ENCODE measurements at regions not wholly inside any gene's neighbourhood (a gene's known extent, or its start where the extent isn't known, plus 50 kb on each side); places are given as distances from the start of the nearest gene placed in this dataset.
"Not testable (repeated sequence)": the region's sequence is repeated elsewhere in the genome, so short reads cannot be mapped to it uniquely, and the experiment has no call there.

DNA sequence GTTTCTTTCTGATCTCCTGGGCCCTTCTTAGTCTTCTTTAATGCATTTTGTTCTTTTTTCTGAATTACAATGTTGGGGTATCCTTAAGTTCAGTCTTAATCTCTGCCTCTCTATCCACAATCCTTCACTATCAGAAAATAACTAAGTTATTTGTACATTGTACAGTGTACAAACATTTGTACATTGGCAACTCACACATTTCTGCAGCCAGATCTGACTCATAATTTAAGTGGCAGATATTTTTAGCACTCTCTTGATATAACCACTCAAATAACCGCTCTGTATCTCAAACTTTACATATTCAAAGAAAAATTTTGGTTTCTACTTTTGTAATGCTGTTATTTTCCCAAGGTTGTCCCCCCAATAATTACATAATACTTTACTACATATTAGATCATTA, 691.1 kb upstream of the SPRY2 start:
- DNase-seq (ENCODE audit: low read depth) = no peak

- no peak for DNase-seq (ENCODE audit: low read depth)
Observed at GRCh38 chr13:81025091-81025490, 684.2 kb upstream of the SPRY2 start.

DNA sequence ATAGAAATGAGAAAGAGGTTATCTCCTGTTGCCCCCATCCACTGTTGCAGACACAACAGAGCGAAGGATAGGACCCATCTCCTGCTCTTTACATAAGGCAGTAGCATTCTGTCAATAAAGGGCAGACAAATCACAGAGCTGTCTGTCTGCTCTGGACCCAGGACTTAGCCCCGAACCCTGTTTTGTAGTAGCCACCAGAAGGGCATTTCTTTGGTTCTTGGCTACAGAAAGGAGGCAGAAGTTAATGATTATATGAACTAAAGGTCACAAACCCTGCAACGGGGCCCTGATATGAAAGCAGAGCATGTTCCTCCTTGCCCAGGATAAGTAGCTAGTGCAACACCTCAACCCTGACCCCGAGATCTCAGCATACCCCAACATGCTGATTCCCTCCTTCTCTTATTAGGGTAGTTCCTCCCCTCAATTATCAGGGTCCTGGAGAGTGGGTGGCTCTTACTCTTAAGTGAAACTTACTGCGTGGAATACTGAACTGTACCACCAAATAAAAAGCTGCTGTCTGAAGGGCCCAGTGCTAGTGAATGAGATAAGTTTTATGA, 680.4 kb upstream of the SPRY2 start:
- no peak for DNase-seq (ENCODE audit: low read depth)

DNA sequence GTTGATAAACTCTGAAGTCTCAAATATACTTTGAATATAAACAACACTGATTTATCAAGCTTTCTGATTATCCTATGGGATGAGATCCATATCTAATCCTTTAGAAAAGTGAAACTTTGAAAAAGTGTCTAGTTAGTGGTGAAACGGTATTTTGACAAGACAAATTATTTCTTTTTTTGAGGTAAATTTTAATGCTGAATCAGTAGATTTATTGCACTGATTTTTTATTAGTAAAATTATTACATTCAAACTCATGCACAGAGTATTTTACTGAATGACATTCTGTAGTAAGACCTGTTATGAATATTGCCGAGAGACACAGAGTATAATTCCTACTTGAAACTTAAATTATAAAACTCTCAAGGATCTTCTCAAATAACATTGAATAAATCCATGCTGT, 679.1 kb upstream of the SPRY2 start:
- DNase-seq (ENCODE audit: low read depth) = no peak

- no peak for DNase-seq (ENCODE audit: low read depth)
Observed at GRCh38 chr13:81018936-81019335, 678.0 kb upstream of the SPRY2 start.

DNA sequence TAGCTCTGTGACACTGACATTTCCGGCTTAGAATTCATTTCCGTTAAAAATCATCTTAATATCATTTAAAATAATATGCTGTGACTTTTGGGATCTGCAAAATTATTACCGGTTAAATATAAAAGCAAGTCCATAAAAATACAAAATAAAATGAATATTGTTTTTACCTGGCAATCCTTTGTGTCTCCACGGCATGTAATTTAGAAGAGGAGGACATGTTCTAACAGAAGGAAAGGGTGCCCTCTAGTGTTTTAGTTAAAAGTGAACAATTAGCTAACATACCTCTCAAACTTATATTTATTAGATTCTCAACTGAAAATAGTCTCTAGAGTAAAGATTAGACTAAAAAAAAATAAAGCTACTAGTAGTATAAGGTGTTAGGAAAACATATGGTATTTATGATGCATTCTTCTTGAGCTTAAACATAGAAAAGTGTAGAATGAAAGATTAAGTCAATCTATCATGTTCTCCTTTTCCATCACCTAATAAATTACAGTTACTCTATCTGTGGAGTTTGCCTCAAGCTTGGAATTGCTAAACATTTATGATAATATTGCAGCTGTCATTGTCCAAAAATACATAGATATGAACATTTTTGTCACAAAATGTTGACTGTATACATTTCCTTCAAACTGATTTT, 676.7 kb upstream of the SPRY2 start:
- no peak for DNase-seq (ENCODE audit: low read depth)

DNA sequence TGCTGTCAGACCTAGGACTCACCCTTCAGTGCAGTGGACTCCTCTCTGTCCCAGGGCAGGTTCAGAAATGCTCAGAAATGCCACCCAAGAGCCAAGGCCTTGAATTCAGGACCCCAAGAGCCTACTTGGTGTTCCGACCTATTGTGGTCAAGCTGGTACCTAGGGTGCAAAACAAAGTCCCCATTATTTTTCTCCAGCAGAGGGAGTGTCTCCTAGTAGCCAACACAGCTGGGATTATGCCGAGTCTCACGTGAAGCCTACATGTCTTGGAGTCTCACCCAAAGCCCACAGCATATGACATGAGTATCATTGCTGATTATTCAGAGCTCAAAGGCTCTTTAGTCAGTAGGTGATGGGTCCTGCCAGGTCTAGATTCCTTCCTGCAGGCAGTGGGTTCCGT, 671.1 kb upstream of the SPRY2 start:
- DNase-seq (ENCODE audit: low read depth) = no peak

- no peak for DNase-seq (ENCODE audit: low read depth)
Observed at GRCh38 chr13:81001828-81002385, 661.0 kb upstream of the SPRY2 start.

GRCh38 chr13:80998603-80999002, 657.7 kb upstream of the SPRY2 start:
- not testable (repeated sequence) for DNase-seq (ENCODE audit: low read depth)

- no peak for DNase-seq (ENCODE audit: low read depth)
Observed at GRCh38 chr13:80989747-80990146, 648.8 kb upstream of the SPRY2 start.

GRCh38 chr13:80989241-80989640, 648.3 kb upstream of the SPRY2 start:
- DNase-seq (ENCODE audit: low read depth) = no peak

DNA sequence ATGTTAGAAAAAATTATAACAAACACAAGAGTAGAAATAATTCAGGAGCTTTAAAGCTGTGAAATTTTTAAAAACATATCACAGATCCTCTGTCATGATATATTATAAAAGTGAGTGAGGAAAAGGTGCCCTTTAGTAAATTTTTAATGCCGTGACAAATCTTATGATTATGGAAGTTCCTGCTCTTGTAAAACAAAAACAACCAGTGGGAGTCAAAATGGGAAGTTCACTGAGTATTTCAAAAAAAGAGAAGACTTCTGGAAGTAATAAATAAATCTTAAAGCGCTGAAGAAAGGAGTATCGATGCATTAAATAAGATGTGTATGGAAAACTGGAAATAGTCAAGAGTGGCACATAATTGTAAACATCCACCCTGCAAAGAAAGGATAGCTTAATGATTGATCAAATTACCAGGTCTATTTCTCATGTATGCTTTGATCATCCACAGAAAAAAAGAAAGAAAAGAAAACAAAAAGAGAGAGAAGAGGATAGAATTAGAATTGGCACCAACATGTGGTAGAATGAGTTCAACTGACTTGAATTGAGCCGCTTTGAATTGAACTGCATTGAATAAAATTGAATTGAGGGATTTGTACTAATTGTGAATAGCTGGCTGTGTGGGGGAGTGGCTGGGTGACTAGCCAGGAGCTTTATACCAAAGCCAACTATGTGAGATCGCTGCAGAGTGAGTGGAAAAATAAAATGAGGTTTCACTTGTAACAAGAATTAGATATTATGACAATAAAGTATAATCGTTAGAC, 647.6 kb upstream of the SPRY2 start:
- DNase-seq (ENCODE audit: low read depth) = no peak

DNA sequence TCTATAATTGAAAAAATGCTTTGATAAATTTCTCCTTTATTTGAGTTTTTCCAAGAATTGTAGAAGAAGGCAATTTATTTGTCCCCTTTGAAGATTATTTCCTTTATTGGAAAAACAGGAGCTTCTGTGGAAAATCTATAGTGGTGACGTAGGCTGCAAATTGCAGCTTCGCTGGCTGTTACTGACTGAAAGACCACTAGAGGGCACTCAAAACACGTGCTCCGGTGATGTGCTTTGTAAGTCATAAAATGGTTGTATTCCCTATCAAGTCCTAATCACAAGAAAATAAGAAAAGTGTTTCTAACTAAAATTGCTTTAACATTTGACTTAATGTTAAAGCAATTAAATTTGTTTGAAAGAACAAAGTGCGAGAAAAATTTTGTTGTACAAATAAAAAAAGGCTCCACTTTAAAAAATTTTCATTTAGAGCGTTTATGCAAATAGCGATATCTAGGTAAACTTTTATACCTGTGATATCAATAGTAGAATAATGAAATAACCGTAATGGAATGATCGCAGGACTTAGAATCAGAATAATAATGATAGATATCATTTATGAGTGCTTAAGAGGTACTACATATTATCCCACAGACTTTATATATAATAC, 638.2 kb upstream of the SPRY2 start:
- no peak for DNase-seq (ENCODE audit: low read depth)

GRCh38 chr13:80977168-80977567, 636.2 kb upstream of the SPRY2 start:
- DNase-seq (ENCODE audit: low read depth) = no peak

GRCh38 chr13:80975903-80976302, 635.0 kb upstream of the SPRY2 start:
- no peak for DNase-seq (ENCODE audit: low read depth)

- no peak for DNase-seq (ENCODE audit: low read depth)
Observed at GRCh38 chr13:80973721-80974120, 632.8 kb upstream of the SPRY2 start.

- DNase-seq (ENCODE audit: low read depth) = no peak
Observed at GRCh38 chr13:80972857-80973478, 632.0 kb upstream of the SPRY2 start.

DNA sequence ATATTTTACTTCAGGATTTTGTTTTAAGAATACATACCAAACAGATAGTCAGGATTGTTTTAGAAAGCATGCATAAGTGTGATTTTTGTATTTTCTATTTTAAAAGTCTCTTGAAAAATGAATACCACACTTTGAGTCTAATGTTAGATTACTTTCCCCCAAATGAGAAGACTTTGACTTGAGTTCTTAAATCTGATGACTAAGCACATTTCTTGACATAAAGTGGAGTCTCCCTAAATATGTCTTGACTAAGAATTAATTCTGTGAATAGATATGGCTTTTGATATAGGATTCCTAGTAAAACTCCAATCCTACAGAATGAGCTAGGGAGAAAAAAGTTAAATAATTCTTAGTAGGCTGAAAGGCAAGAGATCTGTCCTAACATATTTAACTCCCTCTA, 624.2 kb upstream of the SPRY2 start:
- DNase-seq (ENCODE audit: low read depth) = no peak

GRCh38 chr13:80962855-80963254, 621.9 kb upstream of the SPRY2 start:
- DNase-seq (ENCODE audit: low read depth) = no peak

DNA sequence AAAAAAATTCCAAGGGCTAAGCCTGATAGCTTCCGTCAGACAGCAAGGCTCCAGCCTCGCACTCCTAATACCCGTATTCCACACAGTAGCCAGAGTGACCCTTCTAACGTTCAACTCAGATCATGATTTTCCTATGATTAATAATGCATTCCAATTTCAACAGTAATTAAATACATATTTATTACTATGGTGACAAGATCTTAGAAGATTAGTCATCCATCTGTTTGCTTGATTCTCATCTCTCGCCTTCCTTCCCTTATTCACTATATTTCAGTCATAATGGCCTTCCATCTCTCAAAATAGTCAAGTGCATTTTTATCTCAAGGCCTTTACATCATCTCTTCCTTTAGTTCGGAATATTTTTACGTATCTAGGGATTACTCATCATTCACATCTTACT, 621.2 kb upstream of the SPRY2 start:
- no peak for DNase-seq (ENCODE audit: low read depth)

- no peak for DNase-seq (ENCODE audit: low read depth)
Observed at GRCh38 chr13:80957019-80957655, 616.2 kb upstream of the SPRY2 start.

GRCh38 chr13:80955501-80955900, 614.6 kb upstream of the SPRY2 start:
- no peak for DNase-seq (ENCODE audit: low read depth)

All from activated gamma-delta T cell treated with anti-CD3 and anti-CD28 coated beads, Interleukin-2, amount 50 U/mL, for 16 hours (primary cell).